ENCODE measurements at regions not wholly inside any gene's neighbourhood (a gene's known extent, or its start where the extent isn't known, plus 50 kb on each side); places are given as distances from the start of the nearest gene placed in this dataset.

DNA sequence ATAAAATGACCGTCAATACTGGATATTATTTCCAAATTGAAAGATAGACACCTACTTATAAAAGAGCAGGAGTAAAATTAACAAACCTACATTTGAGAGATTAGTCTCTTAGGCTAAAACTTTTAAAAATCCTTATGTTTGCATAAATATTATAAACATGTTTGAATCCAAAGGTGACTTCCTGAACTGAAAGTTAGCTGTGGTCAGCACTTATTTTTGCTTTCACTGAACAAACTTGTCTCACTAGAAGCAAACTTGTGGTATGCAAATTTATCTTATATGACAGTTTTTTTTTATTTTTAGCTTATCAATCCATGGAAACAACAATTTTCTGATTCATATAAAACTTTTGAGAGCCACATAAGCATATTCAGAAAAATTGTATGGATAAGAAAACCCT lies 502.6 kb upstream of the COX7C start:
- no peaks in the 10 kb centered on the region for H3K4me1 ChIP-seq
- no peak for DNase-seq (ENCODE audit: low spot score in 2 of 2)
- no peak overlapping the region for H3K27ac ChIP-seq
- TF ChIP-seq EP300 (IDR thresholded peaks at IDR 0.05): no peak
- TF ChIP-seq, protein P1, sequence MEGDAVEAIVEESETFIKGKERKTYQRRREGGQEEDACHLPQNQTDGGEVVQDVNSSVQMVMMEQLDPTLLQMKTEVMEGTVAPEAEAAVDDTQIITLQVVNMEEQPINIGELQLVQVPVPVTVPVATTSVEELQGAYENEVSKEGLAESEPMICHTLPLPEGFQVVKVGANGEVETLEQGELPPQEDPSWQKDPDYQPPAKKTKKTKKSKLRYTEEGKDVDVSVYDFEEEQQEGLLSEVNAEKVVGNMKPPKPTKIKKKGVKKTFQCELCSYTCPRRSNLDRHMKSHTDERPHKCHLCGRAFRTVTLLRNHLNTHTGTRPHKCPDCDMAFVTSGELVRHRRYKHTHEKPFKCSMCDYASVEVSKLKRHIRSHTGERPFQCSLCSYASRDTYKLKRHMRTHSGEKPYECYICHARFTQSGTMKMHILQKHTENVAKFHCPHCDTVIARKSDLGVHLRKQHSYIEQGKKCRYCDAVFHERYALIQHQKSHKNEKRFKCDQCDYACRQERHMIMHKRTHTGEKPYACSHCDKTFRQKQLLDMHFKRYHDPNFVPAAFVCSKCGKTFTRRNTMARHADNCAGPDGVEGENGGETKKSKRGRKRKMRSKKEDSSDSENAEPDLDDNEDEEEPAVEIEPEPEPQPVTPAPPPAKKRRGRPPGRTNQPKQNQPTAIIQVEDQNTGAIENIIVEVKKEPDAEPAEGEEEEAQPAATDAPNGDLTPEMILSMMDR (IDR thresholded peaks at IDR 0.05): no peak
- no peak for TF ChIP-seq POLR2A (IDR thresholded peaks at IDR 0.05)
- 90 to 94% methylated on average over 1 of the region's 1 CpG for WGBS, 2 donors
- H3K36me3 ChIP-seq: no peaks in the 10 kb centered on the region
- no peaks in the 10 kb centered on the region for H3K9me3 ChIP-seq
- no peak overlapping the region for H3K4me3 ChIP-seq
- no peaks in the 10 kb centered on the region for H3K27me3 ChIP-seq

DNA sequence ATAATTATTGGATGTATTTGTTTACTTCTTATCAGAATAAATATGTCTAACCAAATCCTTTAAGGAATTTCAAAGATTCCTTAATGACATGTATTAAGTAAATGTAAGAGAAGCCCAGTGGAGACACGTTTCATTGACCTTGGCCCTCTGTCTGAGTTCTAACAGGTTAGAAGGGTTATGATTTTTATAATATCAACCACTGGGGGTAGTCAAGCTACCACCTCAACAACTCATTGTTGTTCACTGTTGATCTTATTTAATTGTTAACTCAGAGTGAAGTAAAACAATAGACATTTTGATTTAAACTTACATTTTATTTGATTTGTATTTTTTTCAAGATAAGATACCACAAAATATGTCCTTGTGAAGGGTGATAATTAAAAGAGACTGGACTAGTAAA lies 499.2 kb upstream of the COX7C start:
- Histone ChIP-seq H3K9me3 (no peaks in the 10 kb centered on the region), H3K4me3 (no peak overlapping the region), H3K27me3 (no peaks in the 10 kb centered on the region), H3K27ac (no peak overlapping the region), H3K36me3 (no peaks in the 10 kb centered on the region), H3K4me1 (no peaks in the 10 kb centered on the region)
- WGBS, 2 donors: 46 to 48% methylated on average over 1 of the region's 1 CpG
- TF ChIP-seq EP300 (IDR thresholded peaks at IDR 0.05) (no peak), POLR2A (IDR thresholded peaks at IDR 0.05) (no peak)
- TF ChIP-seq, protein P1 (IDR thresholded peaks at IDR 0.05): no peak
- DNase-seq (ENCODE audit: low spot score in 2 of 2): no peak

DNA sequence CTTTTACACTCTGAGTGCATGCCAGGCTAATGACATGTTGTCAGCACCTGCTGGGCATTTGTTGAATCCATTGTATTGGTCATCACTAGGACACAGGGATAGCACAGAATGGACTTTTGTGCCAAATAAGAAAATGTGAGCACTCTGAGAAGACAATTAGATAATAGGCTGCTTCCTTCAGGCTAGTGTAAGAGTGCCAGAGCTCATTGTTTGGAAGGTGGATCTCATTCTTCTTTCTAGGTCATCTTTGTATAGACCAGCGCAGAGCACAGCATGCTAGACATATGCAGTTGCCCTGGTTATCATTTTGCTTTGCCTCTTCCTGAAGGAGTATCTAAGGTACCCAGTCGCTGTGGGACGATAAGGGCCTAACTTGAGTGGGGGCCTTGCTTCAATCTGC lies 493.4 kb upstream of the COX7C start:
- H3K27ac ChIP-seq: no peak overlapping the region
- H3K27me3 ChIP-seq: no peaks in the 10 kb centered on the region
- H3K4me3 ChIP-seq: no peak overlapping the region
- no peaks in the 10 kb centered on the region for H3K4me1 ChIP-seq
- DNase-seq (ENCODE audit: low spot score in 2 of 2): no peak
- H3K36me3 ChIP-seq: no peaks in the 10 kb centered on the region
- no peaks in the 10 kb centered on the region for H3K9me3 ChIP-seq
- TF ChIP-seq, protein P1 (IDR thresholded peaks at IDR 0.05): no peak
- no peak for TF ChIP-seq EP300 (IDR thresholded peaks at IDR 0.05)
- TF ChIP-seq POLR2A (IDR thresholded peaks at IDR 0.05): no peak
- WGBS, 2 donors: 88 to 96% methylated on average over 3 of the region's 3 CpGs

DNA sequence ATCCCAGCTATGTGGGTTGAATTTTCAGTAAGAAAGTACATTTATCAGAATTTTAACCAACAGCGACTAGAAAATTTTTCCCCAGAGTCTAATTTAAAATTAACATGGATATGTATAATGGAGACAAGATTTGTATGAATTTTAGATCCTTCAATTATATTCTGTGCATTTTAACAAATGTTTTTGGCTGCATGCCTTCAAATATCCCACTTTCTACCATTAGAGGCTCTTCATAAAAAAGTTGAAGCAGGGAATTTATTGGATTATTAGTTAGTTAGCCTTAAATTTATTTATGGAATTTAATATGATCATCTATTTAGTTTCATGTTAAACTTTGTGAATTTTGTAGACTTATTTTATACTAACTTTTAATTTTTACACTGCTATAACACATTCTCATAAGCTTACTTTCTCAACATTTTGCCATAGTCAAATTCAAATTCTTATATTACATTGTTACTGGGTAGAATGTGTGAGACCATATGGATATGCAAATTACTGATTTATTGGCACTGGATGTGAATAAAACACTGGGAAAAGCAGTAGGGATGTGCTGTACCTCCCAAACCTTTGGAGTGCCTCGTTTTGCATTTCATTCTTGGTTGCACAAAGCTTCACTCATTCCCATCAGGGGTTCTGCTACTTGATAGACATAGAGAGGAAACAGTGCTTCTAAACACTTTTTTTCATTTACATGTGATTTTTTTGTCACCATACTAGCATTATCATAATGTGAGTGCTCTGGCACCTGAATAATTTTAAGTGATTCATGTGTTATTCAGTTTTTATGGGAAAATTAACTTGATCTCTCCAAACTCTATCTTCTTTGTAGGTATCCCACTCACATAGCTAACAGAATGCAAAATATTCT lies 491.8 kb upstream of the COX7C start:
- Histone ChIP-seq H3K4me1 (no peaks in the 10 kb centered on the region), H3K27me3 (no peaks in the 10 kb centered on the region), H3K36me3 (no peaks in the 10 kb centered on the region), H3K27ac (no peak overlapping the region), H3K9me3 (no peaks in the 10 kb centered on the region), H3K4me3 (no peak overlapping the region)
- 61 to 69% methylated on average over 2 of the region's 2 CpGs for WGBS, 2 donors
- DNase-seq (ENCODE audit: low spot score in 2 of 2): no peak
- no peak for TF ChIP-seq POLR2A (IDR thresholded peaks at IDR 0.05)
- no peak for TF ChIP-seq EP300 (IDR thresholded peaks at IDR 0.05)
- TF ChIP-seq, protein P1 (IDR thresholded peaks at IDR 0.05): no peak

DNA sequence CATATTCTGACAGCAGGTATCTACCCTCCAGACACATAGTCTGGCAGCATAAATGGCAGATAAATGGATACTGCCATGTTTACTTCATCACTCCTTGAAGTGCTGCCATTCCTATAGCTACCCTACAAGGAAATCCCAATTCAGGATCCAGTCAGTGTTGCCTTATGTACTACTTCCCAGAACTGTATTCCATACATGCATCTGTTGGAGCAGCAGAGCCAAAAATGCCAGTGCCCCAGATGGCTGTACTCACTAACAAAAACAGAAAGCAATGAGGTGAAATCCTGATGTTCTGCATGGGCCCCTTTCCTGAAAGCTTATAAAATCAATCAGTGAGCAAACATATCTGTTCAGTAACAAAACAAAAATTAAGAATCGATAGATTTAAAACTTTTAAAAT lies 490.0 kb upstream of the COX7C start:
- no peak for DNase-seq (ENCODE audit: low spot score in 2 of 2)
- Histone ChIP-seq H3K9me3 (no peaks in the 10 kb centered on the region), H3K4me1 (no peaks in the 10 kb centered on the region), H3K36me3 (no peaks in the 10 kb centered on the region), H3K4me3 (no peak overlapping the region), H3K27me3 (no peaks in the 10 kb centered on the region), H3K27ac (no peak overlapping the region)
- TF ChIP-seq, protein P1 (IDR thresholded peaks at IDR 0.05): no peak
- TF ChIP-seq POLR2A (IDR thresholded peaks at IDR 0.05) (no peak), EP300 (IDR thresholded peaks at IDR 0.05) (no peak)
- 91 to 97% methylated on average over 1 of the region's 1 CpG for WGBS, 2 donors
